Astrocyte (in vitro differentiated cells and primary cell): ENCODE measurements at regions not wholly inside any gene's neighbourhood (a gene's known extent, or its start where the extent isn't known, plus 50 kb on each side); places are given as distances from the start of the nearest gene placed in this dataset.

Source experiments
- CTCF ChIP-seq: IDR thresholded peaks from 2 replicates; pipeline ENCODE4 v1.5.1; 2011; ENCODE audit warnings: low read depth, mild to moderate bottlenecking, inconsistent platforms, low read length, moderate library complexity; ENCODE audit not compliant: insufficient read depth
- EZH2 ChIP-seq: IDR thresholded peaks from 2 replicates; pipeline ENCODE4 v1.6.1; 2012; ENCODE audit warnings: mild to moderate bottlenecking, low read length, inconsistent platforms; ENCODE audit not compliant: insufficient read depth

- TF ChIP-seq CTCF (no peak), EZH2 (no peak)
Measured at GRCh38 chr12:19964549-19964948, 403.8 kb upstream of the PDE3A start.
